ENCODE measurements at regions not wholly inside any gene's neighbourhood (a gene's known extent, or its start where the extent isn't known, plus 50 kb on each side); places are given as distances from the start of the nearest gene placed in this dataset.

DNA sequence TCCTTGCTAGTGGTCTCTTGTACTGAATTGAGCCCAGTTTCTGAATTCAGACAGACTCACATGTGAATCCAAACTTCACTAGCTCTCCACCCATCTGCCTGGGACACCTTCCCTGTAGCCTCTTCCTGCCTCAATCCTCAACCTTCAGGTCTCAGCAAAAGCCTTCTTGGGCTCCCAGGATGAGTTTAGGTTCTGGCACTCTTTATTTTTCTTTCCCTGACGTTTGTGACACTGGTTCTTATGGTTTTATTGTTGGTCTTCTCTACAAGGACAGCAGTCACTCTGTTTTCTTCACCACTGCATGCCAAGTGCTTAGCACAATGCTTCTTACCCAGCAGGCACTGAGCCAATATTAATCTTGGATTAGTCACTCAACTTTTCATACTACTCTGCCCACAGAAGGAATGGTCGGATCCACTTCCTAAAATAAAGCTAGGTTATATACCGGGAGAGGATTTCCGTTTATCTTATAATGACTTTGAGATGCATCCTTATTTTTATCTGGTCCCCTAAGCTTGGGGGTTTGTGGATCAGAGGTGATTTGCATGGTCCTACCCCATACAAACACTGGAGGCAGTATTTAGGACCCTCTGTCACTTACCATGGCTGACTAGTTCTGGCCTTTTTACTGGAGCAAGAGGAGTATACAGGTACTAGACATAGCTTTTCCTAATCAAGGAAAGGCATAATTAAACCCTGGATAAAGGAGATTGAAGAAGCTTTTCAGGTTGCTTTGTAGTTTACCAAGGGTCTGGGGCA is 186.3 kb downstream of the MYCN start:
- no peaks in the 10 kb centered on the region for H3K4me1 ChIP-seq
- no peaks in the 10 kb centered on the region for H3K9me3 ChIP-seq
- peaks cover 0 to 3% (median 0%) of the 10 kb centered on the region in 3 donors for H3K27me3 ChIP-seq
- no peaks in the 10 kb centered on the region for H3K36me3 ChIP-seq
- TF ChIP-seq EP300 (IDR thresholded peaks at IDR 0.05) (no peak), POLR2AphosphoS5 (IDR thresholded peaks at IDR 0.05) (no peak), POLR2A (IDR thresholded peaks at IDR 0.05) (no peak)
- TF ChIP-seq, protein P1, sequence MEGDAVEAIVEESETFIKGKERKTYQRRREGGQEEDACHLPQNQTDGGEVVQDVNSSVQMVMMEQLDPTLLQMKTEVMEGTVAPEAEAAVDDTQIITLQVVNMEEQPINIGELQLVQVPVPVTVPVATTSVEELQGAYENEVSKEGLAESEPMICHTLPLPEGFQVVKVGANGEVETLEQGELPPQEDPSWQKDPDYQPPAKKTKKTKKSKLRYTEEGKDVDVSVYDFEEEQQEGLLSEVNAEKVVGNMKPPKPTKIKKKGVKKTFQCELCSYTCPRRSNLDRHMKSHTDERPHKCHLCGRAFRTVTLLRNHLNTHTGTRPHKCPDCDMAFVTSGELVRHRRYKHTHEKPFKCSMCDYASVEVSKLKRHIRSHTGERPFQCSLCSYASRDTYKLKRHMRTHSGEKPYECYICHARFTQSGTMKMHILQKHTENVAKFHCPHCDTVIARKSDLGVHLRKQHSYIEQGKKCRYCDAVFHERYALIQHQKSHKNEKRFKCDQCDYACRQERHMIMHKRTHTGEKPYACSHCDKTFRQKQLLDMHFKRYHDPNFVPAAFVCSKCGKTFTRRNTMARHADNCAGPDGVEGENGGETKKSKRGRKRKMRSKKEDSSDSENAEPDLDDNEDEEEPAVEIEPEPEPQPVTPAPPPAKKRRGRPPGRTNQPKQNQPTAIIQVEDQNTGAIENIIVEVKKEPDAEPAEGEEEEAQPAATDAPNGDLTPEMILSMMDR (IDR thresholded peaks at IDR 0.05): no peak
- intact Hi-C loops (cut with DNase I): no loop called here
- H3K4me3 ChIP-seq: no peak overlapping the region
- H3K27ac ChIP-seq: no peak overlapping the region
- WGBS, 2 donors: 20 to 65% methylated on average over 4 of the region's 4 CpGs
- DNase-seq: no peak

DNA sequence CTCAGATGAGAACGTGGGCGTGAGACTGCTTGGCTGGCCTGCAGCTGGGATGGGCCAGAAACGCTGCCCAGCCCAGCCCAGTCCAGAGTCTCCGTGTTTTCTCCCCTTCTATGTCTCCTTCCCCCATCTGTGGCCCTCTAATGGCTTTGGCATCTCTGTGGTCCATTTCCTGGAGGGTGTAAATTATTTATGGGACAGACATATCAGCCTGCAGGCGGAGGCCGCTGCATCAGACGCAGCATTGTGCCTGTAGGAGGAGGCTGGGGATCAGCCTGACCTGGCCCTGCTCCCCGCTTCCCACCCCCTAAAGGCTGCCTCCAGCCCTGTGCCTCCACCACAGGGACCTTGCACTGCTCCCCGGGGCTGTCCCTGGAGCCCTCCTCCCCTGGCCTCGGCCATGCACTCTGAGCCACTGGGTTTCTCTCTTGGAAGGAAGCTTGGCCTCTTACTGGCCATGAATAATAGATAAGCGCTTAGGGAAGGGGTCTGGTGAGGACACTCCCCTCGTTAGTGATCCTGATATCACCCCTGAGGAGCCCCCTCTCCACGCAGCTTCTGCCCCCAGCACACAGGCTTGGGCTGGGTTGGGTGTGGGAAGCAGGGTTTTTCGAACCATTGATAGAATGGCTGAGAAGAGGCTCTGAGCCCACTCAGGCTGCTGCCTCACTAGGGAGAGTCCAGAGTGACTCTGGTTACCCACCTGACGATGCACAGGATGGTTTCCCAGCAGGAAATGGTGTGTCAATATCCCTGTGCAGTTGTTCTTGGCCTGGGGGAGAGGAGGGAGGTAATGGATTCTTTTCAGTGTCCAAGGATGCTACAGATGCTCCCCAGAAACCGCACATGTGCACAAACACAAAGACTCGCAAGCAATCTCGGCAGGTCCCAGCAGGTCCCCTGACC is 185.5 kb downstream of the MYCN start:
- TF ChIP-seq POLR2A (IDR thresholded peaks at IDR 0.05) (no peak), POLR2AphosphoS5 (IDR thresholded peaks at IDR 0.05) (no peak), EP300 (IDR thresholded peaks at IDR 0.05) (no peak)
- TF ChIP-seq, protein P1 (IDR thresholded peaks at IDR 0.05): no peak
- no peak overlapping the region for H3K27ac ChIP-seq
- H3K4me3 ChIP-seq: no peak overlapping the region
- H3K9me3 ChIP-seq: no peaks in the 10 kb centered on the region
- intact Hi-C loops (cut with DNase I): no loop called here
- H3K27me3 ChIP-seq: peaks cover 0 to 3% (median 0%) of the 10 kb centered on the region in 3 donors
- H3K4me1 ChIP-seq: no peaks in the 10 kb centered on the region
- DNase-seq: no peak
- no peaks in the 10 kb centered on the region for H3K36me3 ChIP-seq
- 58 to 75% methylated on average over 18 of the region's 18 CpGs for WGBS, 2 donors

DNA sequence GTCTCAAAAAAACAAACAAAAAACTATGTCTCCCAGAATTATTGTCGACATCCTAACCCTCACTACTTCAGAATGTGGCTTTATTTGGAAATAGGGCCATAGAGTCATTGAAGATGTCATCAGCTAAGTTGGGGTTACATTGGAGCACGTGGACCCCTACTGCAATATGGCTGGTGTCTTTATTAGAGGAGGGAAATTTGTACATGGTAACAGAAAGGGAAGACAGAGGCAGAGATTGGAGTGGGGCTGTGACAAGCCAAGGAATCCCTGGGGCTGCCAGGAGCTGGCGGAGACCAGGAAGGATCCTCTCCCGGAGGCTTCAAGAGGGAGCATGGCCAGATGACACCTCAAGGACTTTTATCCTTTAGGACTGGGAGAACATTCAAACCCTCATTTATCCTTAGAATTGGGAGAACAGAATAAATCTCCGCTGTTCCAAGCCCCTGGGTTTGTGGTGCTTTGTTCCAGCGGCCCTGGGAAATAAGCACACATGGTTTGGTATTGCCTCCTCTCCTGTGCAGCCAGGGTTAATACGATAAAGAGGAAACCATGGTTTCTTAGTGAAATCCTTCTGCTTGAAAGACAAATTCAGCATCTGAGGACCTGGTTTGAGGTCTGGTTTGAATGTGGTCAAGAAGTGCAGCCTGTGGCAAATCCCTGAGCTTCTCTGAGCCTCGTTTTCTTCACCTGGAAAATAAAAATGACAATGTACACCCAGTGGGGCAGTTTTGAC is 184.7 kb downstream of the MYCN start:
- no peaks in the 10 kb centered on the region for H3K36me3 ChIP-seq
- H3K9me3 ChIP-seq: no peaks in the 10 kb centered on the region
- H3K4me1 ChIP-seq: no peaks in the 10 kb centered on the region
- no peak overlapping the region for H3K4me3 ChIP-seq
- H3K27me3 ChIP-seq: peaks cover 0 to 3% (median 0%) of the 10 kb centered on the region in 3 donors
- no peak for DNase-seq
- intact Hi-C loops (cut with DNase I): no loop called here
- TF ChIP-seq, protein P1 (IDR thresholded peaks at IDR 0.05): no peak
- no peak for TF ChIP-seq EP300 (IDR thresholded peaks at IDR 0.05)
- TF ChIP-seq POLR2A (IDR thresholded peaks at IDR 0.05): no peak
- TF ChIP-seq POLR2AphosphoS5 (IDR thresholded peaks at IDR 0.05): no peak
- 78 to 83% methylated on average over 8 of the region's 8 CpGs for WGBS, 2 donors
- no peak overlapping the region for H3K27ac ChIP-seq

DNA sequence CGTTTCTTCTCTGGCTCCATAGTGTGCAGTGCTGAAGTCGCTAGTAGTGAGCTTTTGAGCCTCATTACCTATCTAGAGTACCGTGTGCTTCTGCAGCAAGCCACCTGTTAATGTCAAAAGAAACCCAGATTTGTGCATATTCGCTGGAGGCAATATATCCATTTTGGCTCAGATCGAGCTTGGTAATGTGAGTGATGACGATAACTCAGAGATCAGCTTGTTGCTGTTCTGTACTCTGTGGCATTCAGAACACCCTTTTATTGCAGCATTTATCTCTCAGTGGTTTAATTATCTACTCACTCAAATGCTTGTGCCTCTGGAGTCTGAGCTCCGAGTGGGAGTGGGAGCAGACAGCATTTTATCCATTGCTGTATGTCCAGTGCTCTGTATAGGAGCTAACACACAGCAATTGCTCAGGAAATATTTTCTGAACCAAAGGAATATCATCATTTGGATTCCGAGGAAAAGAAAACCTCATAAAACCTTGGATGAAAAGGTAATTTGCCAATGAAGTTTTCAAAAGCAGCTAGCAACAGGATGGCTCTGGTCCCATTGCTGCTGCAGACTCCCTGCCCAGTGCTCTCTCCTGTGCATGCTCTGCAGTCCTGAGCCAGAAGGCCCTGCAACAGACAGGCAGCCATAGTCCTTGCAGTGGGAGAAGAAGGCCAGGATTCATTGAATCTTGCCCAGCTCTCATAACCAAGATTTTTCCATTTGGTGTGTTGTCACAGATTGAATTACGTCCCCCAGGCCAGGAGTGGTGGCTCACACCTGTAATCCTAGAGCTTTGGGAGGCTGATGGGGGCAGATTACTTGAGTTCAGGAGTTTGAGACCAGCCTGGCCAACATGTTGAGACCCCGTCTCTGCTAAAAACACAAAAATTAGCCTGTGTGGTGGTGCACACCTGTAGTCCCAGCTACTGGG is 183.8 kb downstream of the MYCN start:
- intact Hi-C loops (cut with DNase I): no loop called here
- 32 to 77% methylated on average over 10 of the region's 10 CpGs for WGBS, 2 donors
- H3K36me3 ChIP-seq: no peaks in the 10 kb centered on the region

More for the DNA sequence above, 183.8 kb downstream of the MYCN start:
- DNase-seq: no peak
- peaks cover 0 to 3% (median 0%) of the 10 kb centered on the region in 3 donors for H3K27me3 ChIP-seq
- TF ChIP-seq, protein P1 (IDR thresholded peaks at IDR 0.05): no peak
- TF ChIP-seq EP300 (IDR thresholded peaks at IDR 0.05) (no peak), POLR2AphosphoS5 (IDR thresholded peaks at IDR 0.05) (no peak), POLR2A (IDR thresholded peaks at IDR 0.05) (no peak)
- no peak overlapping the region for H3K4me3 ChIP-seq
- H3K9me3 ChIP-seq: no peaks in the 10 kb centered on the region
- no peaks in the 10 kb centered on the region for H3K4me1 ChIP-seq
- no peak overlapping the region for H3K27ac ChIP-seq

Measured in sigmoid colon (tissue), 6 donors.